MM.1S (cell line): ENCODE measurements at regions not wholly inside any gene's neighbourhood (a gene's known extent, or its start where the extent isn't known, plus 50 kb on each side); places are given as distances from the start of the nearest gene placed in this dataset.

Source experiments
- CTCF ChIP-seq: fragments of 300-600 bp; sonication (generic); IDR thresholded peaks from 2 replicates; pipeline ENCODE4 v1.5.1; 2016; ENCODE audit warnings: antibody characterized with exemption, low read length, mixed read lengths
- EZH2 ChIP-seq: fragments of 300-600 bp; sonication (generic); optimal IDR thresholded peaks from 2 replicates; pipeline ENCODE3; 2017; ENCODE audit warnings: low read depth, mild to moderate bottlenecking, antibody characterized with exemption, low read length, mixed read lengths
- EZH2phosphoT487 ChIP-seq: fragments of 300-600 bp; sonication (generic); IDR thresholded peaks from 2 replicates; pipeline ENCODE4 v1.6.1; 2018; ENCODE audit warnings: antibody characterized with exemption, low read length

GRCh38 chr14:27091973-27092372 lies 494.1 kb upstream of the NOVA1 start:
- TF ChIP-seq CTCF (no peak), EZH2 (no peak), EZH2phosphoT487 (no peak)
